ENCODE measurements at regions not wholly inside any gene's neighbourhood (a gene's known extent, or its start where the extent isn't known, plus 50 kb on each side); places are given as distances from the start of the nearest gene placed in this dataset.

DNA sequence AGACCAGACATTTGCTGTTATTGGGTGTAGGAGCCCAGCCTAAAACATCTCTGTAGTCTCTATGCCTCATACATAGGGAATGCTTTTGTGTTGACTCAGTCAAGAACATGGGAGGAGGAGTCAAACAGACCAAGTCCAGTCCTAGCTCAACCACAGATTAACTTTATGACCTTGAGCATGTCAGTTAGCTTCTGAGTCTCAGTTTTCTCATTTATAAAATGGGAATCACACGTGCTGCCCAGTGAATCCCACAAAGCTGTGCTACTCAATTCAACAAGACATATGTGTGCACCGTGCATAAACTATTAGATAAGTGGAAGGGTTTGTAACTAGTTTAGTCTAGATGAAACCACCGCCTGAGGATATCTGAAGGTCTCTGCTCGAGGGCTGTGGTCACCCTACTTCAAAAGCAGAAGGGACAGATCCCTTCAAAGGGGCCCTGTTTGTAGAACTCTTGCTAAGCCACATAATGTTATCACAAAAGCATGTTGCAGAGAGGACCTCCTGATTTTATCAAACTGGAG is 109.5 kb upstream of the NFIA start:
- Histone ChIP-seq H3K4me3 (ENCODE audit: low read length) (no peak overlapping the region), H3K9ac (ENCODE audit: extremely low read depth, low read length, poor library complexity, severe bottlenecking) (no peak overlapping the region), H3K27ac (ENCODE audit: low read depth, low read length) (no peak overlapping the region), H3K27me3 (ENCODE audit: control insufficient read depth, insufficient read depth, low read length, poor library complexity, severe bottlenecking) (no peaks in the 10 kb centered on the region), H3K4me1 (ENCODE audit: control insufficient read depth, insufficient read depth, low read length) (no peaks in the 10 kb centered on the region), H3K36me3 (ENCODE audit: control insufficient read depth, insufficient read depth, low read length) (no peaks in the 10 kb centered on the region), H3K9me3 (ENCODE audit: control insufficient read depth, low read length) (no peaks in the 10 kb centered on the region)
- Mint-ChIP-seq H3K9me3 (peaks cover 5% of the 10 kb centered on the region), H3K36me3 (ENCODE audit: low read depth) (no peaks in the 10 kb centered on the region), H3K4me1 (peaks cover 6% of the 10 kb centered on the region), H3K4me3 (no peak overlapping the region), H3K27ac (no peak overlapping the region), H3K27me3 (ENCODE audit: insufficient read depth) (peaks cover 7% of the 10 kb centered on the region)
- WGBS, 2 experiments (ENCODE audit: insufficient coverage in 1 of 2, insufficient read length in 1 of 2): 79 to 86% methylated on average over 2 to 4 of the region's 4 CpGs
- TF ChIP-seq, protein P1, sequence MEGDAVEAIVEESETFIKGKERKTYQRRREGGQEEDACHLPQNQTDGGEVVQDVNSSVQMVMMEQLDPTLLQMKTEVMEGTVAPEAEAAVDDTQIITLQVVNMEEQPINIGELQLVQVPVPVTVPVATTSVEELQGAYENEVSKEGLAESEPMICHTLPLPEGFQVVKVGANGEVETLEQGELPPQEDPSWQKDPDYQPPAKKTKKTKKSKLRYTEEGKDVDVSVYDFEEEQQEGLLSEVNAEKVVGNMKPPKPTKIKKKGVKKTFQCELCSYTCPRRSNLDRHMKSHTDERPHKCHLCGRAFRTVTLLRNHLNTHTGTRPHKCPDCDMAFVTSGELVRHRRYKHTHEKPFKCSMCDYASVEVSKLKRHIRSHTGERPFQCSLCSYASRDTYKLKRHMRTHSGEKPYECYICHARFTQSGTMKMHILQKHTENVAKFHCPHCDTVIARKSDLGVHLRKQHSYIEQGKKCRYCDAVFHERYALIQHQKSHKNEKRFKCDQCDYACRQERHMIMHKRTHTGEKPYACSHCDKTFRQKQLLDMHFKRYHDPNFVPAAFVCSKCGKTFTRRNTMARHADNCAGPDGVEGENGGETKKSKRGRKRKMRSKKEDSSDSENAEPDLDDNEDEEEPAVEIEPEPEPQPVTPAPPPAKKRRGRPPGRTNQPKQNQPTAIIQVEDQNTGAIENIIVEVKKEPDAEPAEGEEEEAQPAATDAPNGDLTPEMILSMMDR (conservative IDR thresholded peaks at IDR 0.05): no peak
- peak; percentile 7 for DNase-seq

DNA sequence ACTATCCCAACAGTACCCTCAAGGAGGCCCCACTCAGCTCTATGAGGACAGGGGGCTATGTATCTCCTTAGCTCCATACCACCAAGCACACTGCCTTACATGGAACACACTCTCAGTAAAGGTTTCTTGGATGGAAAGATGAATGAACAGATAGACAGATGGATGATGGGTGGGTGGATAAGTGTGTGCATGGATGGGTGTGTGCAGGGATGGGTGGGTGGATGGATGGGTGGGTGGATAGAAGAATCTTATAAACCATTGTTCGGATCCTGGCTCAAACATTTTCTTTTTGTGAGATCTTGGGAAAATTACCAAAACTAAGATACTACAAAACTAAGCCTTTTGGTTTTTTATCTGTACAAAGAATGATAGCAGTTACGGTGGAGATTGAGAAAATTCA is 111.0 kb upstream of the NFIA start:
- no peak for DNase-seq
- no peak overlapping the region for H3K4me3 Mint-ChIP-seq
- Histone ChIP-seq H3K27me3 (ENCODE audit: control insufficient read depth, insufficient read depth, low read length, poor library complexity, severe bottlenecking) (no peaks in the 10 kb centered on the region), H3K27ac (ENCODE audit: low read depth, low read length) (no peak overlapping the region), H3K4me1 (ENCODE audit: control insufficient read depth, insufficient read depth, low read length) (no peaks in the 10 kb centered on the region), H3K9ac (ENCODE audit: extremely low read depth, low read length, poor library complexity, severe bottlenecking) (no peak overlapping the region), H3K36me3 (ENCODE audit: control insufficient read depth, insufficient read depth, low read length) (no peaks in the 10 kb centered on the region), H3K9me3 (ENCODE audit: control insufficient read depth, low read length) (peaks cover 9% of the 10 kb centered on the region), H3K4me3 (ENCODE audit: low read length) (no peak overlapping the region)
- H3K27ac Mint-ChIP-seq: no peak overlapping the region
- H3K36me3 Mint-ChIP-seq (ENCODE audit: low read depth): peaks cover 6% of the 10 kb centered on the region
- WGBS, 2 experiments (ENCODE audit: insufficient coverage in 1 of 2, insufficient read length in 1 of 2): 80 to 98% methylated on average over 1 to 2 of the region's 2 CpGs
- peaks cover 6% of the 10 kb centered on the region for H3K4me1 Mint-ChIP-seq
- peaks cover 7% of the 10 kb centered on the region for H3K27me3 Mint-ChIP-seq (ENCODE audit: insufficient read depth)
- H3K9me3 Mint-ChIP-seq: peaks cover 20% of the 10 kb centered on the region
- TF ChIP-seq, protein P1 (conservative IDR thresholded peaks at IDR 0.05): no peak

DNA sequence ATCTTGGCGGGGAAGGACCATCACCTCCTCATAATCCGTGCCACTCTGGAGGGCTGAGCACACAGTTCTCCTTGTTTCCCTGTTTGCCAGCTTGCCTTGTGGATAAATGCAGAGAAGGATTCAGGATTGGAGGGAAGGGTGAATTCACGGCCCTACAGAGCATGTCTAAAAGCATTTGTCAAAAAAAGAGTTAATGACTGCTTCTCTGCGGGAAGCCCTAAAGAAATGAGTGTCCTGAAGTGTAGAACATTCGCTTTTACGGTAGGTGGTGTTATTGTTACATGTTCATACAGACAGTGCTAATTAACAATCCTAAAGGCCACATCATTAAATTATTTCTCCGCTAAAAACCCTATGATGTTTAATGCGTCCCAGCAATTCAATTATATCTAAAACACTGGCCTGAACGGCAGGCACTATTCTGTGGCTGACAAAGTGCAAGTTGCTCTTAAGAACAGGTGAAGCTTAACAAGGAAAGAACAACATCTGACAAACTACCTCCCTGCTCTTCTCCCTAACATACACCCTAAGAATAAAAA is 112.3 kb upstream of the NFIA start:
- H3K36me3 ChIP-seq (ENCODE audit: control insufficient read depth, insufficient read depth, low read length): no peaks in the 10 kb centered on the region
- no peak overlapping the region for H3K4me3 Mint-ChIP-seq
- DNase-seq: no peak

More for the DNA sequence above, 112.3 kb upstream of the NFIA start:
- peaks cover 33% of the 10 kb centered on the region for H3K9me3 Mint-ChIP-seq
- Histone ChIP-seq H3K4me1 (ENCODE audit: control insufficient read depth, insufficient read depth, low read length) (no peaks in the 10 kb centered on the region), H3K27ac (ENCODE audit: low read depth, low read length) (peak overlapping the region; percentile 49), H3K9ac (ENCODE audit: extremely low read depth, low read length, poor library complexity, severe bottlenecking) (no peak overlapping the region), H3K4me3 (ENCODE audit: low read length) (no peak overlapping the region), H3K9me3 (ENCODE audit: control insufficient read depth, low read length) (peaks cover 17% of the 10 kb centered on the region), H3K27me3 (ENCODE audit: control insufficient read depth, insufficient read depth, low read length, poor library complexity, severe bottlenecking) (no peaks in the 10 kb centered on the region)
- 22 to 46% methylated on average over 5 to 9 of the region's 9 CpGs for WGBS, 2 experiments (ENCODE audit: insufficient coverage in 1 of 2, insufficient read length in 1 of 2)
- peaks cover 10% of the 10 kb centered on the region for H3K36me3 Mint-ChIP-seq (ENCODE audit: low read depth)
- H3K4me1 Mint-ChIP-seq: peaks cover 6% of the 10 kb centered on the region
- peaks cover 7% of the 10 kb centered on the region for H3K27me3 Mint-ChIP-seq (ENCODE audit: insufficient read depth)
- H3K27ac Mint-ChIP-seq: no peak overlapping the region
- TF ChIP-seq, protein P1 (conservative IDR thresholded peaks at IDR 0.05): peak; percentile 58
